SK-N-SH treated with all-trans-retinoic acid at 6 μM for 48 hours (cell line): ENCODE measurements at regions not wholly inside any gene's neighbourhood (a gene's known extent, or its start where the extent isn't known, plus 50 kb on each side); places are given as distances from the start of the nearest gene placed in this dataset.
A peak's percentile ranks its signal among the peaks of the same experiment; 100 is the strongest.

Experiments
- ATAC-seq: fragments of 200-7000 bp; cut with Tn5 transposase; 3 replicates; pipeline ENCODE4 v1.9.1; 2020; ENCODE audit warnings: mild to moderate bottlenecking, moderate library complexity
- ARNTL ChIP-seq: fragments of 450-650 bp; formaldehyde crosslinking; IDR thresholded peaks from 2 replicates; pipeline ENCODE4 v1.5.0; 2020; ENCODE audit warnings: low read depth, mild to moderate bottlenecking, moderate library complexity, borderline replicate concordance
- BACH2 ChIP-seq: fragments of 250-450 bp; sonication (Bioruptor Pico); IDR thresholded peaks from 2 replicates; pipeline ENCODE4 v1.9.0; 2021; ENCODE audit warnings: mild to moderate bottlenecking, borderline replicate concordance
- CREB5 ChIP-seq: fragments of 250-450 bp; sonication (Bioruptor Pico); IDR thresholded peaks from 2 replicates; pipeline ENCODE4 v1.5.1; 2020; ENCODE audit warnings: low read depth, mild to moderate bottlenecking, moderate library complexity
- CSDC2 ChIP-seq: fragments of 250-450 bp; sonication (Bioruptor Pico); IDR thresholded peaks from 2 replicates; pipeline ENCODE4 v1.5.0; 2020; ENCODE audit warnings: mild to moderate bottlenecking, moderate library complexity
- CSRNP3 ChIP-seq: fragments of 250-450 bp; sonication (Bioruptor Pico); IDR thresholded peaks from 2 replicates; pipeline ENCODE4 v1.5.1; 2021; ENCODE audit warnings: mild to moderate bottlenecking, moderate library complexity
- ESRRG ChIP-seq: fragments of 250-450 bp; sonication (Bioruptor Pico); IDR thresholded peaks from 2 replicates; pipeline ENCODE4 v1.6.1; 2021; ENCODE audit warnings: mild to moderate bottlenecking
- GLIS3 ChIP-seq: fragments of 250-450 bp; sonication (Bioruptor Pico); IDR thresholded peaks from 2 replicates; pipeline ENCODE4 v1.5.0; 2020; ENCODE audit warnings: mild to moderate bottlenecking, moderate library complexity
- OSR1 ChIP-seq: fragments of 250-450 bp; sonication (Bioruptor Pico); IDR thresholded peaks from 2 replicates; pipeline ENCODE4 v1.8.0; 2022; ENCODE audit warnings: moderate library complexity, mild to moderate bottlenecking, inconsistent platforms
- PATZ1 ChIP-seq: fragments of 250-450 bp; sonication (Bioruptor Pico); IDR thresholded peaks from 2 replicates; pipeline ENCODE4 v1.8.0; 2020; ENCODE audit warnings: mild to moderate bottlenecking, moderate library complexity, borderline replicate concordance
- PPARA ChIP-seq: fragments of 250-450 bp; sonication (Bioruptor Pico); IDR thresholded peaks from 2 replicates; pipeline ENCODE4 v1.5.0; 2020; ENCODE audit warnings: mild to moderate bottlenecking, borderline replicate concordance
- RARB ChIP-seq: fragments of 250-450 bp; sonication (Bioruptor Pico); IDR thresholded peaks from 2 replicates; pipeline ENCODE4 v1.8.0; 2021; ENCODE audit warnings: mild to moderate bottlenecking, moderate library complexity
- SNAI2 ChIP-seq: fragments of 250-450 bp; sonication (Bioruptor Pico); IDR thresholded peaks from 2 replicates; pipeline ENCODE4 v1.5.0; 2020; ENCODE audit warnings: mild to moderate bottlenecking, moderate library complexity
- TCF4 ChIP-seq: fragments of 250-450 bp; sonication (Bioruptor Pico); IDR thresholded peaks from 2 replicates; pipeline ENCODE4 v1.8.0; 2021; ENCODE audit warnings: mild to moderate bottlenecking, moderate library complexity, borderline replicate concordance
- TOX ChIP-seq: fragments of 250-450 bp; sonication (Bioruptor Pico); IDR thresholded peaks from 2 replicates; pipeline ENCODE4 v1.8.0; 2021; ENCODE audit warnings: mild to moderate bottlenecking, moderate library complexity, borderline replicate concordance
- TSHZ2 ChIP-seq: fragments of 250-450 bp; sonication (Bioruptor Pico); IDR thresholded peaks from 2 replicates; pipeline ENCODE4 v1.5.0; 2020; ENCODE audit warnings: mild to moderate bottlenecking, moderate library complexity
- ZC3H10 ChIP-seq: fragments of 250-450 bp; sonication (Bioruptor Pico); IDR thresholded peaks from 2 replicates; pipeline ENCODE4 v1.5.1; 2021; ENCODE audit warnings: mild to moderate bottlenecking, moderate library complexity
- ZFP3 ChIP-seq: fragments of 250-450 bp; sonication (Bioruptor Pico); IDR thresholded peaks from 2 replicates; pipeline ENCODE4 v1.5.0; 2020; ENCODE audit warnings: mild to moderate bottlenecking, moderate library complexity
- ZNF565 ChIP-seq: fragments of 450-650 bp; formaldehyde crosslinking; conservative IDR thresholded peaks from 2 replicates; pipeline ENCODE4 v1.5.0; 2020; ENCODE audit warnings: low read depth, mild to moderate bottlenecking, moderate library complexity
- ZNF70 ChIP-seq: fragments of 450-650 bp; formaldehyde crosslinking; IDR thresholded peaks from 2 replicates; pipeline ENCODE4 v1.5.0; 2020; ENCODE audit warnings: mild to moderate bottlenecking, moderate library complexity
- ZNF8 ChIP-seq: fragments of 450-650 bp; formaldehyde crosslinking; IDR thresholded peaks from 2 replicates; pipeline ENCODE4 v1.5.0; 2020; ENCODE audit warnings: mild to moderate bottlenecking, moderate library complexity

- TF ChIP-seq CSDC2 (no peak), ZFP3 (no peak), ZNF70 (no peak), GLIS3 (no peak), ESRRG (CRISPR knock-in tag) (no peak), ARNTL (CRISPR knock-in tag) (no peak), CSRNP3 (CRISPR knock-in tag) (no peak), TOX (CRISPR knock-in tag) (no peak), TSHZ2 (CRISPR knock-in tag) (no peak), OSR1 (CRISPR knock-in tag) (no peak), TCF4 (CRISPR knock-in tag) (no peak), RARB (CRISPR knock-in tag) (no peak)
- peak; percentile 90 for ATAC-seq
Observed at GRCh38 chr5:57887851-57888621, 405.4 kb upstream of the ACTBL2 start.

- no peak for TF ChIP-seq PPARA (CRISPR knock-in tag)
- TF ChIP-seq CSDC2 = no peak
- TF ChIP-seq CREB5 (CRISPR knock-in tag) = no peak
- no peak for TF ChIP-seq PATZ1 (CRISPR knock-in tag)
- no peak for TF ChIP-seq ZC3H10
- ATAC-seq = no peak
Observed at GRCh38 chr5:57884346-57885102, 401.9 kb upstream of the ACTBL2 start.

- TF ChIP-seq BACH2 (no peak), PATZ1 (CRISPR knock-in tag) (no peak), ZC3H10 (no peak), OSR1 (CRISPR knock-in tag) (no peak), TCF4 (CRISPR knock-in tag) (no peak)
- ATAC-seq = no peak
Observed at GRCh38 chr5:57880216-57880615, 397.6 kb upstream of the ACTBL2 start.

GRCh38 chr5:57878301-57878722 is 395.7 kb upstream of the ACTBL2 start:
- no peak for ATAC-seq
- TF ChIP-seq ESRRG (CRISPR knock-in tag) (no peak), PATZ1 (CRISPR knock-in tag) (no peak), CSDC2 (no peak), ZNF70 (no peak), PPARA (CRISPR knock-in tag) (no peak), TOX (CRISPR knock-in tag) (no peak), BACH2 (no peak), ZNF565 (CRISPR knock-in tag) (no peak), SNAI2 (CRISPR knock-in tag) (no peak), ZNF8 (no peak), CREB5 (CRISPR knock-in tag) (no peak), GLIS3 (no peak), OSR1 (CRISPR knock-in tag) (no peak), ZC3H10 (no peak), ZFP3 (no peak), TCF4 (CRISPR knock-in tag) (no peak)
